AG09319 (cell line): ENCODE measurements at regions not wholly inside any gene's neighbourhood (a gene's known extent, or its start where the extent isn't known, plus 50 kb on each side); places are given as distances from the start of the nearest gene placed in this dataset.

Source experiments
- DNase-seq: peaks from one replicate; pipeline ENCODE4 v3.0.0-alpha.2; 2010; ENCODE audit warnings: low read depth; ENCODE audit errors: extremely low read depth
- CTCF ChIP-seq: IDR thresholded peaks from 2 replicates; pipeline ENCODE4 v1.5.1; 2011; ENCODE audit warnings: low read depth, mild to moderate bottlenecking, inconsistent platforms, low read length, moderate library complexity

DNA sequence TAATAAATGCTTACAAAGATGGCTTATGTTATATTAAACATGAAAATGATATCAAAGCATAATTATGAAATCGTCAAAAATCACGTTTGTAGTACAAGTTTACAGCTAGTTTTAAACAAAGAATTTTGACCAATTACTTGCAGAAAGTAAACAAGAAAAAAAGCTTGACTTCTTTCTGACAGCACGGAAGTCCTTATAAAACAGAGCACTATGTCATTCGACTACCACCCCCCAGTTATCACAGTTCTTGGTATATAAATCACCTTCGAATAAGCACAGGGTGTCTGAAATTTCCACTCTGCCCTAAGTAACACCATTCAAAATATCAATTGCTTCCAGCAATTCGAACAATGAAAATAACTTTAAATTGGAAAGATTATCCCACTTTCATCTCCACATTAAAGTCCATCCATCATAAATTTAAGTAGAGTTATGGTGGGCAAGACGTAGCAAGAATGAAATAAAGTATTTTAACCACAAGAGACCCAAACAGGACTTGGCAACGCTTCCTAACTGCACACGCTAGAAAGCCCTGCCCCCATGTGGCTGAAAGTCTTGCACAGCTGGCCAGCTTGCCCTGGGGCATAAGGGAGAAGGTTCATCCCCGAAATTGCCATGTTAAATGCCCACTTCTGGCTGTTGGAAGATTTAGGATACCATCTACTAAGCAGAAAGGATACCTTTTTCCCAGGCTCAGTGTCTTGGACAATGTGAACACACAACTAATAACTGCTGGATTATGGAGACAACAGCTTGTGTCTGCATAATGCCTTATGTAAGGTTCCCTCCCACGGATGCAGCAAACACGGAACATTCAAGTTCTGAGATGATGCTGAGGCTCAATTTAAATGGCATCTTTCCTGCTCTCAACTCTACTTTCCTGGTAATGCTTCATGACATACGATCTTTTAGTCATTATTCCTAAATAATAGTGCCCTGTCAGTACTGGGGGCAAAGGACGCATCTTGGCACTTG lies 116.4 kb upstream of the TJP1 start:
- TF ChIP-seq CTCF = no peak; the same call in none of the 2 replicates
- DNase-seq = no peak

- TF ChIP-seq CTCF = no peak
- DNase-seq = no peak
Measured at GRCh38 chr15:29937956-29938355, 115.7 kb upstream of the TJP1 start.

GRCh38 chr15:29936353-29937049 lies 114.2 kb upstream of the TJP1 start:
- TF ChIP-seq CTCF = no peak

DNA sequence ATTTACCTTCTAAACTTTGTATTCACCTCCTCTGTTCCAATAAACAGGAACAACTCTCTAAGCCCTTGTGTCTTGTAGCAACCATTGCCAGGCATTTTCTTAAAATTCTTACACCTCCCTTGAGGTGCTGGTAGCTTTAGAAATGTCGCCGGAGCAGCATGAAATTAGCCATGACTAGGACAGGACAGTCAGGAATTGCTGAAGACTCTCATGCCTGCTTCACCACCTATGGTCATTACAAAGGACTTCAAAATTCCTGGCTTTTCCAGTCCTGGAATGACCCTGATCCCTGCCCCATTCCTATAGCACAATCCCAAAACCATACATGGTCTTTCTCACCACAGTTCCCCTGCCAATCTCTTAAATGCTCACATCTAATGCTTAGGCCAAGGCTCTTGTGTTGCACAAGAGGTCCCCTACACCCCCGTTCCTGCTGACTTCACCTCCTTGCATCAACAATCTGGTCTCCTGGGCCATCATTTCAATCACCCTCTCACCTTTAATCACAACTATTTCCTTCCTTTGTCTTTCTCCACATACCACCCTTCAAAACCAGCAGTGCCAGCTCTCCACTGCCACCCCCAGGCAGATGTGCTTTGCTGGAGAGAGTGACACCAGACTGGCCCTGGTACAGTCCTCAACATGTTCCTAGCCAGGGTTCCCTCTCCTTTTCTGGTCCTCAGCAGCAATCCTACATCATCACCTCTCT lies 113.2 kb upstream of the TJP1 start:
- TF ChIP-seq CTCF = no peak
- DNase-seq = no peak

More at GRCh38 chr15:29936353-29937049, 114.2 kb upstream of the TJP1 start:
- DNase-seq = no peak

GRCh38 chr15:29934251-29934650 lies 112.0 kb upstream of the TJP1 start:
- DNase-seq = no peak
- TF ChIP-seq CTCF = no peak

GRCh38 chr15:29933042-29933803 lies 111.0 kb upstream of the TJP1 start:
- TF ChIP-seq CTCF = no peak
- DNase-seq = no peak
